HEK293 (cell line): ENCODE measurements at regions not wholly inside any gene's neighbourhood (a gene's known extent, or its start where the extent isn't known, plus 50 kb on each side); places are given as distances from the start of the nearest gene placed in this dataset.
A peak's percentile ranks its signal among the peaks of the same experiment; 100 is the strongest.

ENCODE experiments used
- CTCF ChIA-PET: fragments of 350-600 bp; formaldehyde crosslinking; extraction: SDS; loops from one replicate; lab custom pipeline; 2021; ENCODE audit warnings: antibody characterized with exemption; lab: Yijun Ruan, JAX
- POLR2A ChIA-PET: fragments of 300-600 bp; formaldehyde crosslinking; extraction: SDS; loops from one replicate; lab custom pipeline; 2020; ENCODE audit warnings: antibody characterized with exemption, inconsistent platforms; lab: Yijun Ruan, JAX
- H3K27ac ChIP-seq: fragments of 200-500 bp; sonication (Bioruptor generic); 2 replicates; pipeline ENCODE4 v1.5.1; 2014; ENCODE audit warnings: low read depth, low read length, control low read depth, inconsistent platforms; ENCODE audit errors: extremely low read depth
- H3K36me3 ChIP-seq, 2 experiments: fragments of 200-500 bp in 1 of 2; sonication (Bioruptor generic) in 1 of 2; 1 replicate in 1 of 2; 2 replicates in 1 of 2; pipeline ENCODE4 v1.5.1; 2014 to 2017; ENCODE audit warnings: inconsistent platforms in 2 of 2, low read length in 2 of 2; ENCODE audit not compliant: control insufficient read depth in 2 of 2, insufficient read depth in 1 of 2
- H3K4me1 ChIP-seq: fragments of 200-500 bp; sonication (Bioruptor generic); 2 replicates; pipeline ENCODE4 v1.5.1; 2014; ENCODE audit warnings: mild to moderate bottlenecking, low read length, inconsistent platforms; ENCODE audit not compliant: control insufficient read depth, insufficient read depth
- H3K4me3 ChIP-seq: 2 replicates; pipeline ENCODE4 v1.5.1; 2011; ENCODE audit warnings: low read depth, mild to moderate bottlenecking, control low read depth, low read length, moderate library complexity
- H3K9me3 ChIP-seq: fragments of 200-500 bp; sonication (Bioruptor generic); 2 replicates; pipeline ENCODE4 v1.5.1; 2014; ENCODE audit warnings: low read depth, low read length, inconsistent platforms; ENCODE audit not compliant: control insufficient read depth, insufficient read depth
- BCL6B ChIP-seq: fragments of 450-650 bp; formaldehyde crosslinking; IDR thresholded peaks from 2 replicates; pipeline ENCODE4 v1.5.1; 2017; ENCODE audit warnings: missing biosample characterization, missing genetic modification characterization
- INSM2 ChIP-seq: fragments of 450-650 bp; formaldehyde crosslinking; IDR thresholded peaks from 2 replicates; pipeline ENCODE4 v1.5.1; 2016; ENCODE audit warnings: missing biosample characterization, missing genetic modification characterization
- KLF17 ChIP-seq: fragments of 450-650 bp; formaldehyde crosslinking; IDR thresholded peaks from 2 replicates; pipeline ENCODE4 v1.5.1; 2016; ENCODE audit warnings: missing biosample characterization, missing genetic modification characterization
- OVOL3 ChIP-seq: fragments of 450-650 bp; formaldehyde crosslinking; IDR thresholded peaks from 2 replicates; pipeline ENCODE4 v1.5.1; 2016; ENCODE audit warnings: missing biosample characterization, missing genetic modification characterization
- REST ChIP-seq: fragments of 450-650 bp; formaldehyde crosslinking; IDR thresholded peaks from 2 replicates; pipeline ENCODE4 v1.5.1; 2016; ENCODE audit warnings: missing biosample characterization, missing genetic modification characterization
- YY2 ChIP-seq: fragments of 450-650 bp; formaldehyde crosslinking; IDR thresholded peaks from 2 replicates; pipeline ENCODE4 v1.5.1; 2016; ENCODE audit warnings: missing biosample characterization, missing genetic modification characterization
- ZBTB26 ChIP-seq: fragments of 450-650 bp; formaldehyde crosslinking; optimal IDR thresholded peaks from 2 replicates; pipeline ENCODE3; 2016; ENCODE audit warnings: missing biosample characterization, mild to moderate bottlenecking, missing genetic modification characterization
- ZIC2 ChIP-seq: fragments of 450-650 bp; formaldehyde crosslinking; IDR thresholded peaks from 2 replicates; pipeline ENCODE4 v1.5.1; 2016; ENCODE audit warnings: missing biosample characterization, missing genetic modification characterization
- ZNF202 ChIP-seq: fragments of 450-650 bp; formaldehyde crosslinking; IDR thresholded peaks from 2 replicates; pipeline ENCODE4 v1.5.1; 2016; ENCODE audit warnings: missing biosample characterization, missing genetic modification characterization, borderline replicate concordance
- ZNF248 ChIP-seq: fragments of 450-650 bp; formaldehyde crosslinking; IDR thresholded peaks from 2 replicates; pipeline ENCODE4 v1.5.1; 2017; ENCODE audit warnings: missing biosample characterization, missing genetic modification characterization
- ZNF266 ChIP-seq: fragments of 450-650 bp; formaldehyde crosslinking; IDR thresholded peaks from 2 replicates; pipeline ENCODE4 v1.5.1; 2016; ENCODE audit warnings: missing biosample characterization, missing genetic modification characterization, low read depth
- ZNF335 ChIP-seq: fragments of 450-650 bp; formaldehyde crosslinking; conservative IDR thresholded peaks from 2 replicates; pipeline ENCODE4 v1.5.1; 2016; ENCODE audit warnings: missing biosample characterization, missing genetic modification characterization
- ZNF362 ChIP-seq: fragments of 450-650 bp; formaldehyde crosslinking; IDR thresholded peaks from 2 replicates; pipeline ENCODE4 v1.5.1; 2016; ENCODE audit warnings: missing biosample characterization, missing genetic modification characterization
- ZNF623 ChIP-seq: fragments of 450-650 bp; formaldehyde crosslinking; IDR thresholded peaks from 2 replicates; pipeline ENCODE4 v1.5.1; 2016; ENCODE audit warnings: missing biosample characterization, missing genetic modification characterization
- ZNF629 ChIP-seq: fragments of 450-650 bp; formaldehyde crosslinking; IDR thresholded peaks from 2 replicates; pipeline ENCODE4 v1.5.1; 2017; ENCODE audit warnings: missing biosample characterization, missing genetic modification characterization

GRCh38 chr9:87213948-87214347, 266.6 kb upstream of the GAS1 start:
- Histone ChIP-seq H3K4me1 (peaks cover 10% of the 10 kb centered on the region; the same call in 1 of the 2 replicates), H3K36me3 (no peaks in the 10 kb centered on the region)
- TF ChIP-seq KLF17 (tag by site-specific recombination) = no peak
- TF ChIP-seq ZNF335 (tag by site-specific recombination) = 0 out of 2 replicates have a peak, but pooled peaks have one; percentile 18
- peak; percentile 54 for TF ChIP-seq ZNF629
- TF ChIP-seq, all 188 proteins: peak for 2
- Histone ChIP-seq H3K9me3 (no peaks in the 10 kb centered on the region), H3K4me3 (no peak overlapping the region), H3K27ac (no peak overlapping the region)
- ChIA-PET POLR2A (no interaction called here), CTCF (interaction anchor here (0.7 to 1.8 kb wide), 2 partner anchors 111 to 193 kb away, joined by 3 to 5 read pairs; no protein-coding TSS in a partner anchor)

- CTCF ChIA-PET = no interaction called here
- POLR2A ChIA-PET = interaction anchor here (0.6 kb wide), 1 partner anchor 31 kb away, joined by 3 read pairs; no protein-coding TSS in a partner anchor
Observed at GRCh38 chr9:87214991-87215390, 267.7 kb upstream of the GAS1 start.

GRCh38 chr9:87216036-87216435, 268.7 kb upstream of the GAS1 start:
- no peaks in the 10 kb centered on the region for H3K36me3 ChIP-seq
- ChIA-PET POLR2A (no interaction called here), CTCF (interaction anchor here (0.6 kb wide), 2 partner anchors 116 to 580 kb away, joined by 4 read pairs; no protein-coding TSS in a partner anchor)
- no peaks in the 10 kb centered on the region for H3K9me3 ChIP-seq
- TF ChIP-seq INSM2 (tag by site-specific recombination) = no peak
- H3K4me3 ChIP-seq = no peak overlapping the region
- no peak overlapping the region for H3K27ac ChIP-seq
- peaks cover 10% of the 10 kb centered on the region; the same call in 1 of the 2 replicates for H3K4me1 ChIP-seq

More at GRCh38 chr9:87214991-87215390, 267.7 kb upstream of the GAS1 start:
- no peaks in the 10 kb centered on the region for H3K9me3 ChIP-seq
- no peak overlapping the region for H3K27ac ChIP-seq
- H3K4me1 ChIP-seq = peaks cover 10% of the 10 kb centered on the region; the same call in 1 of the 2 replicates
- H3K4me3 ChIP-seq = no peak overlapping the region
- H3K36me3 ChIP-seq = no peaks in the 10 kb centered on the region
- TF ChIP-seq ZNF266 (tag by site-specific recombination) = no peak
- TF ChIP-seq ZNF623 (tag by site-specific recombination) = no peak
- no peak for TF ChIP-seq ZBTB26 (tag by site-specific recombination)
- TF ChIP-seq OVOL3 = no peak
- no peak for TF ChIP-seq ZNF362 (tag by site-specific recombination)

GRCh38 chr9:87216897-87217455, 269.7 kb upstream of the GAS1 start:
- no peaks in the 10 kb centered on the region for H3K36me3 ChIP-seq
- no peak overlapping the region for H3K27ac ChIP-seq
- ChIA-PET POLR2A (no interaction called here), CTCF (interaction anchor here (0.6 kb wide), 1 partner anchor 581 kb away, joined by 4 read pairs; no protein-coding TSS in a partner anchor)
- peaks cover 10% of the 10 kb centered on the region; the same call in 1 of the 2 replicates for H3K4me1 ChIP-seq
- H3K9me3 ChIP-seq = no peaks in the 10 kb centered on the region
- TF ChIP-seq ZIC2 (tag by site-specific recombination) (peak; percentile 43), ZNF248 (tag by site-specific recombination) (no peak), REST (tag by site-specific recombination) (no peak), ZNF202 (no peak), BCL6B (no peak), YY2 (tag by site-specific recombination) (no peak)
- no peak overlapping the region for H3K4me3 ChIP-seq
